Astrocyte (in vitro differentiated cells and primary cell): ENCODE measurements at regions not wholly inside any gene's neighbourhood (a gene's known extent, or its start where the extent isn't known, plus 50 kb on each side); places are given as distances from the start of the nearest gene placed in this dataset.
A peak's percentile ranks its signal among the peaks of the same experiment; 100 is the strongest.

Experiments
- DNase-seq: peaks from one replicate; pipeline ENCODE4 v3.0.0-alpha.2; 2010; ENCODE audit warnings: low read depth
- FAIRE-seq: peaks from 2 replicates; lab custom pipeline; 2011; peaks lifted over from hg19 to GRCh38; lab: Jason Lieb, UNC
- H2AFZ ChIP-seq: 2 replicates; pipeline ENCODE4 v1.6.0; 2012; ENCODE audit warnings: low read depth, low read length, inconsistent platforms
- H3K27ac ChIP-seq: 2 replicates; pipeline ENCODE4 v1.5.1; 2011; ENCODE audit warnings: low read depth, low read length, inconsistent platforms
- H3K27me3 ChIP-seq: 2 replicates; pipeline ENCODE4 v1.6.0; 2011; ENCODE audit warnings: low read length, inconsistent platforms; ENCODE audit not compliant: insufficient read depth
- H3K36me3 ChIP-seq: 2 replicates; pipeline ENCODE4 v1.5.1; 2011; ENCODE audit warnings: low read length, inconsistent platforms; ENCODE audit not compliant: insufficient read depth
- H3K4me1 ChIP-seq: 2 replicates; pipeline ENCODE4 v1.5.1; 2011; ENCODE audit warnings: low read length, inconsistent platforms; ENCODE audit not compliant: insufficient read depth
- H3K4me2 ChIP-seq: 2 replicates; pipeline ENCODE4 v1.6.0; 2012; ENCODE audit warnings: low read length, inconsistent platforms
- H3K4me3 ChIP-seq: 2 replicates; pipeline ENCODE4 v1.5.1; 2011; ENCODE audit warnings: low read depth, mild to moderate bottlenecking, low read length, inconsistent platforms; ENCODE audit not compliant: insufficient read depth
- H3K79me2 ChIP-seq: 2 replicates; pipeline ENCODE4 v1.6.0; 2012; ENCODE audit warnings: mild to moderate bottlenecking, low read length, inconsistent platforms; ENCODE audit not compliant: insufficient read depth
- H3K9ac ChIP-seq: 2 replicates; pipeline ENCODE4 v1.6.0; 2012; ENCODE audit warnings: mild to moderate bottlenecking, low read length, inconsistent platforms
- H3K9me3 ChIP-seq: 2 replicates; pipeline ENCODE4 v1.5.1; 2012; ENCODE audit warnings: low read depth, mild to moderate bottlenecking, low read length, inconsistent platforms; ENCODE audit not compliant: insufficient read depth
- H4K20me1 ChIP-seq: 2 replicates; pipeline ENCODE4 v1.6.0; 2012; ENCODE audit warnings: low read length, inconsistent platforms; ENCODE audit not compliant: insufficient read depth
- H3K27ac Mint-ChIP-seq: one replicate; pipeline ENCODE4 v1.8.0; 2021; ENCODE audit warnings: mild to moderate bottlenecking, mixed read lengths; ENCODE audit not compliant: unreplicated experiment
- H3K27me3 Mint-ChIP-seq: one replicate; pipeline ENCODE4 v1.8.0; 2021; ENCODE audit warnings: low read depth, mixed read lengths; ENCODE audit not compliant: unreplicated experiment
- H3K36me3 Mint-ChIP-seq: one replicate; pipeline ENCODE4 v1.8.0; 2021; ENCODE audit warnings: low read depth, mixed read lengths; ENCODE audit not compliant: unreplicated experiment
- H3K4me1 Mint-ChIP-seq: one replicate; pipeline ENCODE4 v1.8.0; 2021; ENCODE audit warnings: low read depth, mixed read lengths; ENCODE audit not compliant: unreplicated experiment
- H3K4me3 Mint-ChIP-seq: one replicate; pipeline ENCODE4 v1.8.0; 2021; ENCODE audit warnings: mild to moderate bottlenecking, moderate library complexity, mixed read lengths; ENCODE audit not compliant: unreplicated experiment
- H3K9me3 Mint-ChIP-seq: one replicate; pipeline ENCODE4 v1.8.0; 2021; ENCODE audit warnings: mild to moderate bottlenecking, mixed read lengths; ENCODE audit not compliant: unreplicated experiment
- EZH2 ChIP-seq: IDR thresholded peaks from 2 replicates; pipeline ENCODE4 v1.6.1; 2012; ENCODE audit warnings: mild to moderate bottlenecking, low read length, inconsistent platforms; ENCODE audit not compliant: insufficient read depth
- TF ChIP-seq, protein P1 (sequence below): IDR thresholded peaks from 2 replicates; pipeline ENCODE4 v1.5.1; 2011; ENCODE audit warnings: low read depth, mild to moderate bottlenecking, inconsistent platforms, low read length, moderate library complexity; ENCODE audit not compliant: insufficient read depth

DNA sequence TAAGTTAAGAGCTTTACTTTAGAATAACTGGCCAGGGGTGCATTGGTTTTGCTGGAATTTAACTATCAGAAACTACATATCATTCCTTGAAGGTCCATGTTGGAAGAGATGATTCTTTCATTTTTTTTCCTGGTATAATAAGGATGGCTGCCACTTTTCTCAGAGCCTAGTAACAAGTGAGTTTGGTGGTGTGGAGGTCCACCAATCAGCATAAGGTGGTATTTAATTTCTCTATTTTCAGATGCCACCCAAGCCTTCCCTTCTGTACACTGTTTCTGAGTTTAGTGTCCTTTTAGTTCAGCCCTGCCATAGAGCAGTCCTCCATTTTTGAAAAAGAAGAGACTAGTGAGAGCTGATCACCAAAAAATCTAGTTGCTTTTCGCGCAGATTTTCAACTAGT lies 386.3 kb downstream of the USP25 start:
- H3K27ac ChIP-seq: peak overlapping the region; percentile 91
- H3K4me3 Mint-ChIP-seq: no peak overlapping the region

DNA sequence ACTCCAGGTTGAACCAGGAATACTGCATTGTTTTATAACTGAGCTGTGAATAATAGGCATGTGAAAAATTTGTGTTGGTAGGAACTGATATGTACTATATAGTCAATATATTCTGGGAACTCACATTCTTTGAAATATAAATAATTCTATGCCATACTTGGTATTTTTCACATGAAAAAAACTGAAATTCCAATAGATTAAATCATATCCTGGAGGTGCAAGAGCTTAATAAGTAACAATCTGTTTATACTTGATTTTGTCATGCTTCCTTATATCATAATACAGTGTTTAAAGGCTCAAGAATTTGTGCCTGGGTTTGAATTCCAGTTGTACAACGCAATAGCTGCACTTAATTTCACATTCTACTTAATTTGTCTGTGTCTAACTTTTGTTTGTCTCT lies 387.0 kb downstream of the USP25 start:
- no peaks in the 10 kb centered on the region for H3K79me2 ChIP-seq
- peak overlapping the region; percentile 91 for H3K27ac ChIP-seq
- peaks cover 32% of the 10 kb centered on the region for H3K4me1 ChIP-seq
- peak overlapping the region; percentile 87 for H3K9ac ChIP-seq
- H3K9me3 ChIP-seq: no peaks in the 10 kb centered on the region
- peak; percentile 86 for DNase-seq
- no peaks in the 10 kb centered on the region for H4K20me1 ChIP-seq
- no peaks in the 10 kb centered on the region for H3K27me3 Mint-ChIP-seq
- no peaks in the 10 kb centered on the region for H3K4me1 Mint-ChIP-seq
- H3K9me3 Mint-ChIP-seq: no peaks in the 10 kb centered on the region
- no peak for TF ChIP-seq EZH2
- TF ChIP-seq, protein P1, sequence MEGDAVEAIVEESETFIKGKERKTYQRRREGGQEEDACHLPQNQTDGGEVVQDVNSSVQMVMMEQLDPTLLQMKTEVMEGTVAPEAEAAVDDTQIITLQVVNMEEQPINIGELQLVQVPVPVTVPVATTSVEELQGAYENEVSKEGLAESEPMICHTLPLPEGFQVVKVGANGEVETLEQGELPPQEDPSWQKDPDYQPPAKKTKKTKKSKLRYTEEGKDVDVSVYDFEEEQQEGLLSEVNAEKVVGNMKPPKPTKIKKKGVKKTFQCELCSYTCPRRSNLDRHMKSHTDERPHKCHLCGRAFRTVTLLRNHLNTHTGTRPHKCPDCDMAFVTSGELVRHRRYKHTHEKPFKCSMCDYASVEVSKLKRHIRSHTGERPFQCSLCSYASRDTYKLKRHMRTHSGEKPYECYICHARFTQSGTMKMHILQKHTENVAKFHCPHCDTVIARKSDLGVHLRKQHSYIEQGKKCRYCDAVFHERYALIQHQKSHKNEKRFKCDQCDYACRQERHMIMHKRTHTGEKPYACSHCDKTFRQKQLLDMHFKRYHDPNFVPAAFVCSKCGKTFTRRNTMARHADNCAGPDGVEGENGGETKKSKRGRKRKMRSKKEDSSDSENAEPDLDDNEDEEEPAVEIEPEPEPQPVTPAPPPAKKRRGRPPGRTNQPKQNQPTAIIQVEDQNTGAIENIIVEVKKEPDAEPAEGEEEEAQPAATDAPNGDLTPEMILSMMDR: no peak
- peak; percentile 29 for FAIRE-seq
- peak overlapping the region; percentile 13 for H3K4me3 ChIP-seq
- no peak overlapping the region for H3K27ac Mint-ChIP-seq
- peak overlapping the region; percentile 82 for H3K4me2 ChIP-seq
- no peaks in the 10 kb centered on the region for H3K36me3 ChIP-seq
- H3K4me3 Mint-ChIP-seq: no peak overlapping the region
- H3K27me3 ChIP-seq: no peaks in the 10 kb centered on the region
- no peak overlapping the region for H2AFZ ChIP-seq
- H3K36me3 Mint-ChIP-seq: no peaks in the 10 kb centered on the region

More for the DNA sequence above, 386.3 kb downstream of the USP25 start:
- Histone ChIP-seq H3K9me3 (no peaks in the 10 kb centered on the region), H3K4me1 (peaks cover 32% of the 10 kb centered on the region), H3K4me2 (peak overlapping the region; percentile 82), H2AFZ (peak overlapping the region; percentile 20), H3K9ac (peak overlapping the region; percentile 54), H3K4me3 (no peak overlapping the region), H3K36me3 (no peaks in the 10 kb centered on the region), H3K79me2 (no peaks in the 10 kb centered on the region), H3K27me3 (no peaks in the 10 kb centered on the region), H4K20me1 (no peaks in the 10 kb centered on the region)
- H3K4me1 Mint-ChIP-seq: no peaks in the 10 kb centered on the region
- TF ChIP-seq, protein P1: no peak
- no peak for TF ChIP-seq EZH2
- no peak for FAIRE-seq
- no peaks in the 10 kb centered on the region for H3K27me3 Mint-ChIP-seq
- no peak overlapping the region for H3K27ac Mint-ChIP-seq
- DNase-seq: no peak
- H3K36me3 Mint-ChIP-seq: no peaks in the 10 kb centered on the region
- H3K9me3 Mint-ChIP-seq: no peaks in the 10 kb centered on the region

DNA sequence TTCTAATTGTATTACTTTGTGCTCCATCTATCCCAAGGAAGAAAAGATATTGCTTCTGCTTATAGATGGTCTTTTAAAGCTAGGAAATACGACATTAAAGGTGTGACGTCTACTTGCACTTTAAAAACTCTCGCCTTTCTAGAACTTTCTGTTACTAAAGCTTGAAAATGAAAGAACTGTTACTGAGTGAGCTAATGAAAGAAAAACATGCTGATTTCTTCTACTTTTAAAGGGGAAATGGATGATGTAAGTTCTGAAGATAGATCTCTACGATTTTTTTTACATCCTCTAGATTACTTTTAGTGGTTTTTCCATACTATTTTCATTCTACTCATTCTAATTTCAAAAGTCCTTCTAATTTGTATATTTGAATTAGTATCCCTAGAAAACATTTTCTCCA lies 387.5 kb downstream of the USP25 start:
- no peak overlapping the region for H2AFZ ChIP-seq
- no peaks in the 10 kb centered on the region for H3K4me1 Mint-ChIP-seq
- H4K20me1 ChIP-seq: no peaks in the 10 kb centered on the region
- peak overlapping the region; percentile 13 for H3K4me3 ChIP-seq
- FAIRE-seq (peak; percentile 56), DNase-seq (peak; percentile 45)
- H3K36me3 ChIP-seq: no peaks in the 10 kb centered on the region
- no peak overlapping the region for H3K27ac Mint-ChIP-seq
- peaks cover 31% of the 10 kb centered on the region for H3K4me1 ChIP-seq
- no peaks in the 10 kb centered on the region for H3K36me3 Mint-ChIP-seq
- H3K9ac ChIP-seq: peak overlapping the region; percentile 87
- no peaks in the 10 kb centered on the region for H3K27me3 Mint-ChIP-seq
- peak overlapping the region; percentile 82 for H3K4me2 ChIP-seq
- no peaks in the 10 kb centered on the region for H3K79me2 ChIP-seq
- no peak for TF ChIP-seq EZH2
- TF ChIP-seq, protein P1: no peak
- no peak overlapping the region for H3K4me3 Mint-ChIP-seq
- H3K27ac ChIP-seq: peak overlapping the region; percentile 91
- no peaks in the 10 kb centered on the region for H3K9me3 ChIP-seq
- no peaks in the 10 kb centered on the region for H3K9me3 Mint-ChIP-seq
- H3K27me3 ChIP-seq: no peaks in the 10 kb centered on the region
